Loucy (cell line): ENCODE measurements at regions not wholly inside any gene's neighbourhood (a gene's known extent, or its start where the extent isn't known, plus 50 kb on each side); places are given as distances from the start of the nearest gene placed in this dataset.

ENCODE experiments used
- H2AFZ ChIP-seq: fragments of 200-600 bp; sonication (generic); 2 replicates; pipeline ENCODE4 v1.6.0; 2016; ENCODE audit warnings: antibody characterized with exemption, mild to moderate bottlenecking, low read length, moderate library complexity
- H3F3A ChIP-seq: fragments of 200-600 bp; 2 replicates; pipeline ENCODE4 v1.6.0; 2016; ENCODE audit warnings: antibody characterized with exemption, low read depth, mild to moderate bottlenecking
- H3K27me3 ChIP-seq: fragments of 200-600 bp; sonication (generic); 2 replicates; pipeline ENCODE4 v1.6.1; 2014; ENCODE audit warnings: low read length, mild to moderate bottlenecking; ENCODE audit not compliant: insufficient read depth, poor library complexity, severe bottlenecking
- H3K36me3 ChIP-seq: fragments of 200-600 bp; sonication (generic); 2 replicates; pipeline ENCODE4 v1.6.1; 2016; ENCODE audit warnings: low read length; ENCODE audit not compliant: insufficient read depth
- H3K4me1 ChIP-seq: fragments of 200-600 bp; sonication (generic); 2 replicates; pipeline ENCODE4 v1.5.1; 2014; ENCODE audit warnings: low read length, mild to moderate bottlenecking; ENCODE audit not compliant: insufficient read depth, poor library complexity, severe bottlenecking
- H3K4me2 ChIP-seq: fragments of 200-600 bp; sonication (generic); 2 replicates; pipeline ENCODE4 v1.6.0; 2014; ENCODE audit warnings: antibody characterized with exemption, low read length, low read depth, mild to moderate bottlenecking; ENCODE audit not compliant: poor library complexity, severe bottlenecking
- H3K4me3 ChIP-seq: fragments of 200-600 bp; sonication (generic); 2 replicates; pipeline ENCODE4 v1.5.1; 2014; ENCODE audit warnings: low read length, mild to moderate bottlenecking, mixed read lengths; ENCODE audit not compliant: poor library complexity, severe bottlenecking
- H3K79me2 ChIP-seq: fragments of 200-600 bp; sonication (generic); 2 replicates; pipeline ENCODE4 v1.6.1; 2014; ENCODE audit warnings: low read length; ENCODE audit not compliant: insufficient read depth
- H3K9ac ChIP-seq: fragments of 200-600 bp; sonication (generic); 2 replicates; pipeline ENCODE4 v1.6.0; 2014; ENCODE audit warnings: mild to moderate bottlenecking, low read depth, low read length, moderate library complexity; ENCODE audit not compliant: poor library complexity, severe bottlenecking
- H3K9me2 ChIP-seq: fragments of 200-600 bp; sonication (generic); replicated peaks from 2 replicates; pipeline ENCODE4 v1.6.1; 2016; ENCODE audit warnings: low read depth, low read length, mixed read lengths
- H3K9me3 ChIP-seq: fragments of 200-600 bp; sonication (generic); 2 replicates; pipeline ENCODE4 v1.6.1; 2014; ENCODE audit warnings: mild to moderate bottlenecking, antibody characterized with exemption, low read length, low read depth; ENCODE audit not compliant: insufficient read depth
- H4K20me1 ChIP-seq: fragments of 200-600 bp; sonication (generic); 2 replicates; pipeline ENCODE4 v1.6.0; 2014; ENCODE audit warnings: antibody characterized with exemption, low read length, mild to moderate bottlenecking; ENCODE audit not compliant: insufficient read depth, poor library complexity, severe bottlenecking
- EZH2phosphoT487 ChIP-seq: fragments of 200-600 bp; IDR thresholded peaks from 2 replicates; pipeline ENCODE4 v1.6.1; 2018; ENCODE audit warnings: antibody characterized with exemption, mild to moderate bottlenecking, moderate library complexity, borderline replicate concordance
- TF ChIP-seq, protein P1 (sequence below): fragments of 200-600 bp; sonication (generic); conservative IDR thresholded peaks from 2 replicates; pipeline ENCODE4 v1.5.1; 2014; ENCODE audit warnings: mild to moderate bottlenecking, antibody characterized with exemption, low read length

DNA sequence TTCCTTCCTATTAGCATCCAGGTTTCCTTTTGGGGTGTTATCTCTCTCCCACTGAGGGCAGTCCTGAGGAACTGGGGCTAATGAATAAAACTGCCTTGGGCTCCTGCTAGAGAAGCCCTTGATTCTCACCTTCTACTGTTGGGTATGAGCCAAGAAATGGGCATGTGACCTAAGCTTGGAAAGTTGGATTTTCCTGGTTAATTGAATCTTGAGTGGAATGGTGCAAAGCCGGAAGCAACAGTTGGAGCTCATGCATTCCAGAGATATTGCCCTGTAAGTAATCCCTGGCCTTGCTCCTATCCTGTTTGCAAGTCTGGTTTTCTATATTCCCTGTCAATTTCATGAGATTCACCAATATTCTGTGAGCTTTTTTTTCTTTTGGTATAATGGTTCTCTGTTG is 158.5 kb upstream of the ELL2 start:
- Histone ChIP-seq H3K36me3 (no peaks in the 10 kb centered on the region), H3K9me2 (no peaks in the 10 kb centered on the region), H4K20me1 (no peaks in the 10 kb centered on the region), H3K9me3 (no peaks in the 10 kb centered on the region), H3K79me2 (no peaks in the 10 kb centered on the region), H3K4me2 (no peak overlapping the region), H3K4me3 (no peak overlapping the region), H3K27me3 (no peaks in the 10 kb centered on the region), H2AFZ (no peak overlapping the region), H3K9ac (no peak overlapping the region), H3K4me1 (peaks cover 6% of the 10 kb centered on the region), H3F3A (no peaks in the 10 kb centered on the region)
- TF ChIP-seq EZH2phosphoT487 = no peak
- TF ChIP-seq, protein P1, sequence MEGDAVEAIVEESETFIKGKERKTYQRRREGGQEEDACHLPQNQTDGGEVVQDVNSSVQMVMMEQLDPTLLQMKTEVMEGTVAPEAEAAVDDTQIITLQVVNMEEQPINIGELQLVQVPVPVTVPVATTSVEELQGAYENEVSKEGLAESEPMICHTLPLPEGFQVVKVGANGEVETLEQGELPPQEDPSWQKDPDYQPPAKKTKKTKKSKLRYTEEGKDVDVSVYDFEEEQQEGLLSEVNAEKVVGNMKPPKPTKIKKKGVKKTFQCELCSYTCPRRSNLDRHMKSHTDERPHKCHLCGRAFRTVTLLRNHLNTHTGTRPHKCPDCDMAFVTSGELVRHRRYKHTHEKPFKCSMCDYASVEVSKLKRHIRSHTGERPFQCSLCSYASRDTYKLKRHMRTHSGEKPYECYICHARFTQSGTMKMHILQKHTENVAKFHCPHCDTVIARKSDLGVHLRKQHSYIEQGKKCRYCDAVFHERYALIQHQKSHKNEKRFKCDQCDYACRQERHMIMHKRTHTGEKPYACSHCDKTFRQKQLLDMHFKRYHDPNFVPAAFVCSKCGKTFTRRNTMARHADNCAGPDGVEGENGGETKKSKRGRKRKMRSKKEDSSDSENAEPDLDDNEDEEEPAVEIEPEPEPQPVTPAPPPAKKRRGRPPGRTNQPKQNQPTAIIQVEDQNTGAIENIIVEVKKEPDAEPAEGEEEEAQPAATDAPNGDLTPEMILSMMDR = no peak

DNA sequence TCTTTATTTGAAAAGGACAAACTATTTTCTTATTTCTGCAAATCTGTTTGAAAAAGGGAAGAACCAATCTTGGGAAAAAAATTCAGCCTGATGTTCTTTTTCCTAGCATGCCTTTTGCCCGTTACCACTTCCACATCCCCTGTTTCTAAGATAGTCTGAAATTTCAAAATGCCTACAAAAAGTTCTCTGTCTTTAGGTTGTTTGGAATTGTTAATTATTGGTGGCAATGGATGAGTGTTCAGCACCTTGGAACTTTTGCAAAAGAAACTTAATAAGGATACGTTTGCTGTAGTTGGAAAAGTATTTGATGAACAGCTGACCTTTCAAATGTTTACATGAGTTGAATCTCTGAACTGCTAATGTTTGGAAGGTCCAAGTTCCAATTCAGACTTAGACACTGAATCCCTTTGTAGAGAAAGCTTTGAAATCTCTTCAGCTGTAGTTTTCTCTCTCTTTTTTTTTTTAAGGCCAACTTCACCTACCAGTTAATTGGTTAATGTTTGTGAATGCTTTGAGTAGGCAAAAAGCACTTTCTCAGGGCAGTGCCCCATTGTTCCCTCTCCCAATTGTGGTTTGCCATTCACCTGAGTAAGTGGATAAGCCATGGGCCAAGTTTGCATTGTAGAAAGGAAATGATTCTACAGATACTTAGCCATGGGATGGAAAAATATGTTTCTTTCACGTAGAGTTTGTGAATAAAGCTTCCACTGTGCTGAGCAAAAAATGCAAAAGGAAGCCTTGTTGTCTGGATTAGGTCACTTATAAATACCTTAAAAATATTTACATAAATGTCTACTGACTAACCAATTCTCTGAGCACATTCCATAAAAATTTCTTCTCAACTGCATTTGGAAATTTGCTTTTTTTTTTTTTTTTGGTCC is 156.4 kb upstream of the ELL2 start:
- TF ChIP-seq, protein P1 = no peak
- TF ChIP-seq EZH2phosphoT487 = no peak
- H3K9me3 ChIP-seq = no peaks in the 10 kb centered on the region
- peaks cover 8% of the 10 kb centered on the region for H3K4me1 ChIP-seq
- H2AFZ ChIP-seq = no peak overlapping the region
- no peaks in the 10 kb centered on the region for H3K9me2 ChIP-seq
- H3K9ac ChIP-seq = no peak overlapping the region
- no peaks in the 10 kb centered on the region for H3K27me3 ChIP-seq
- H3K4me3 ChIP-seq = no peak overlapping the region
- H3F3A ChIP-seq = no peaks in the 10 kb centered on the region
- no peaks in the 10 kb centered on the region for H4K20me1 ChIP-seq
- no peak overlapping the region for H3K4me2 ChIP-seq
- H3K79me2 ChIP-seq = no peaks in the 10 kb centered on the region
- H3K36me3 ChIP-seq = no peaks in the 10 kb centered on the region

DNA sequence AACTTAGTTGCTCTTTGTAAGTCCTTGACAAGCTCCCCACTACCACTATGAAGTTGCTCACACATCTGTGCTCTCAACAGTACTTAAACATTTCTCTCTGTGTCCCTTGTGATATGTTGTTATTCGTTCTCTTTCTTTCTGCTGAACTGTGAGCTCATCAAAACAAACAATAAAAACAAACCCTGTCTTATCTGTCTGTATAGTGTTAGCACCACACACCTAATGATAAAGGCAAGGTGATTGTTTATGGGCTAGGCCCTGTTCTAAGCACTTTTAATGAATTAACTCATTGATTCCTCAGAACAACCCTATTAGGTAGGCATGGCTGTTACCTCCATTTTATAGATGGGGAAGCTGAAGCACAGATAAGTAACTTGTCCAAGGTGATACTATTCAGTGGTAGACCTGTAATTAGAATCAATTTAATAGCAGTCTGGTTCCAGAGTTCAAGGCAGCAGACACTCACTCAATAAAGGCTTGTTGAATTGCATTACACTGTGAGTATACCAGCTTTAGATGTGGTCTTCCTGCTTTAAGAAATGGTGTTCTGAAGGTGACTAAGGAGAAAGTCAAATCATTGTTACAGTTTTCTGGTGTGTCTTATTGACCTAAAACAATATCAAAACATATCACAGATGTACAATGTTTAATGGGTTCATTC is 153.6 kb upstream of the ELL2 start:
- Histone ChIP-seq H3K9me2 (no peaks in the 10 kb centered on the region), H3K36me3 (no peaks in the 10 kb centered on the region), H3F3A (no peaks in the 10 kb centered on the region), H3K9me3 (no peaks in the 10 kb centered on the region), H3K4me1 (peaks cover 8% of the 10 kb centered on the region), H3K4me3 (no peak overlapping the region), H3K4me2 (peak overlapping the region; percentile 32), H3K27me3 (no peaks in the 10 kb centered on the region), H3K79me2 (no peaks in the 10 kb centered on the region), H2AFZ (peak overlapping the region; percentile 84), H3K9ac (no peak overlapping the region), H4K20me1 (no peaks in the 10 kb centered on the region)
- TF ChIP-seq, protein P1 = no peak
- no peak for TF ChIP-seq EZH2phosphoT487
